HepG2 (cell line): ENCODE measurements at regions not wholly inside any gene's neighbourhood (a gene's known extent, or its start where the extent isn't known, plus 50 kb on each side); places are given as distances from the start of the nearest gene placed in this dataset.

Source experiments
- BHLHE40 ChIP-seq: IDR thresholded peaks from 2 replicates; pipeline ENCODE4 v1.6.1; 2011; ENCODE audit warnings: low read length, improper control_type of control experiment
- CTCF ChIP-seq: sonication (generic); formaldehyde crosslinking; IDR thresholded peaks from 2 replicates; pipeline ENCODE4 v1.5.0; 2020; ENCODE audit warnings: mild to moderate bottlenecking, missing genetic modification reagents, moderate library complexity
- E2F1 ChIP-seq: sonication (generic); formaldehyde crosslinking; IDR thresholded peaks from 2 replicates; pipeline ENCODE4 v1.5.0; 2020; ENCODE audit warnings: missing genetic modification reagents
- GMEB2 ChIP-seq: IDR thresholded peaks from 2 replicates; pipeline ENCODE4 v1.6.1; 2016; ENCODE audit warnings: missing biosample characterization, missing genetic modification reagents, low read depth
- KLF11 ChIP-seq: IDR thresholded peaks from 2 replicates; pipeline ENCODE4 v1.6.1; 2016; ENCODE audit warnings: missing compliant biosample characterization
- MAFF ChIP-seq: IDR thresholded peaks from 2 replicates; pipeline ENCODE4 v1.6.1; 2011; ENCODE audit warnings: low read depth, low read length, improper control_type of control experiment
- NFE2L1 ChIP-seq: sonication (generic); formaldehyde crosslinking; IDR thresholded peaks from 2 replicates; pipeline ENCODE4 v1.4.0; 2020; ENCODE audit warnings: missing genetic modification reagents, mild to moderate bottlenecking, borderline replicate concordance
- POLR2AphosphoS5 ChIP-seq: IDR thresholded peaks from 2 replicates; pipeline ENCODE4 v1.6.1; 2012; ENCODE audit warnings: low read depth, low read length
- RXRA ChIP-seq: sonication (generic); formaldehyde crosslinking; IDR thresholded peaks from 2 replicates; pipeline ENCODE4 v1.5.1; 2020; ENCODE audit warnings: missing genetic modification reagents
- ZFP37 ChIP-seq: sonication (generic); formaldehyde crosslinking; IDR thresholded peaks from 2 replicates; pipeline ENCODE4 v1.4.0; 2020; ENCODE audit warnings: missing genetic modification reagents, borderline replicate concordance
- ZFP41 ChIP-seq: sonication (generic); formaldehyde crosslinking; IDR thresholded peaks from 2 replicates; pipeline ENCODE4 v1.4.0; 2020; ENCODE audit warnings: mild to moderate bottlenecking, missing genetic modification reagents, borderline replicate concordance
- ZFX ChIP-seq: sonication (generic); formaldehyde crosslinking; IDR thresholded peaks from 2 replicates; pipeline ENCODE4 v1.4.0; 2020; ENCODE audit warnings: mild to moderate bottlenecking, low read depth, missing genetic modification reagents, moderate library complexity
- ZKSCAN1 ChIP-seq: fragments of 150-350 bp; IDR thresholded peaks from 2 replicates; pipeline ENCODE4 v1.6.1; 2014; ENCODE audit warnings: low read length
- ZNF784 ChIP-seq: sonication (generic); formaldehyde crosslinking; IDR thresholded peaks from 2 replicates; pipeline ENCODE4 v1.5.1; 2020; ENCODE audit warnings: missing genetic modification reagents, mild to moderate bottlenecking, borderline replicate concordance

- TF ChIP-seq MAFF: peak; percentile 73
- no peak for TF ChIP-seq ZFP41 (CRISPR knock-in tag)
- TF ChIP-seq ZNF784 (CRISPR knock-in tag): no peak
- TF ChIP-seq NFE2L1 (CRISPR knock-in tag): no peak
- no peak for TF ChIP-seq E2F1
- TF ChIP-seq KLF11 (CRISPR knock-in tag): no peak
- TF ChIP-seq ZFX (CRISPR knock-in tag): no peak
- TF ChIP-seq CTCF: no peak
- TF ChIP-seq GMEB2 (CRISPR knock-in tag): no peak
- no peak for TF ChIP-seq ZKSCAN1
- no peak for TF ChIP-seq RXRA (CRISPR knock-in tag)
- TF ChIP-seq BHLHE40: no peak
- no peak for TF ChIP-seq POLR2AphosphoS5
- no peak for TF ChIP-seq ZFP37 (CRISPR knock-in tag)
Measured at GRCh38 chr2:137896467-137896866, 67.8 kb upstream of the HNMT start.
